Breast epithelium (tissue), 4 donors: ENCODE measurements at regions not wholly inside any gene's neighbourhood (a gene's known extent, or its start where the extent isn't known, plus 50 kb on each side); places are given as distances from the start of the nearest gene placed in this dataset.

ENCODE experiments used
- DNase-seq, 2 donors: peaks; one replicate each; pipeline ENCODE4 v3.0.0-alpha.2; 2019; ENCODE audit warnings: low spot score in 2 of 2
- H3K27ac ChIP-seq, 2 donors: fragments of 200-600 bp; sonication (generic) in 1 of 2; one replicate each; pipeline ENCODE4 v1.5.1; 2016 to 2019; ENCODE audit warnings: mild to moderate bottlenecking in 1 of 2
- H3K27me3 ChIP-seq, 2 donors: fragments of 200-600 bp; sonication (generic) in 1 of 2; one replicate each; pipeline versions ENCODE4 v1.5.1 to v1.6.0; 2017 to 2019; ENCODE audit warnings: control low read depth in 1 of 2, mild to moderate bottlenecking in 1 of 2
- H3K36me3 ChIP-seq: fragments of 200-600 bp; one replicate; pipeline ENCODE4 v1.5.1; 2019
- H3K4me1 ChIP-seq, 2 donors: fragments of 200-600 bp; sonication (generic); one replicate each; pipeline ENCODE4 v1.5.1; 2016 to 2019; ENCODE audit warnings: control low read depth in 1 of 2
- H3K4me3 ChIP-seq, 3 donors: fragments of 200-600 bp; sonication (generic); 1 replicate in 2 of 3; 2 replicates in 1 of 3; pipeline ENCODE4 v1.5.1; 2016 to 2019; ENCODE audit warnings: mild to moderate bottlenecking in 3 of 3, moderate library complexity in 2 of 3
- H3K9me3 ChIP-seq, 2 donors: fragments of 200-600 bp; sonication (generic) in 1 of 2; one replicate each; pipeline ENCODE4 v1.5.1; 2016 to 2019; ENCODE audit warnings: control low read depth in 1 of 2
- CTCF ChIP-seq, 3 donors: fragments of 450-650 bp; IDR thresholded peaks; one replicate each; pipeline ENCODE4 v1.5.1; 2016 to 2017; ENCODE audit warnings: antibody characterized with exemption in 3 of 3, mild to moderate bottlenecking in 3 of 3, moderate library complexity in 3 of 3
- POLR2A ChIP-seq: fragments of 450-650 bp; IDR thresholded peaks from one replicate; pipeline ENCODE4 v1.6.1; 2016; ENCODE audit warnings: antibody characterized with exemption, mild to moderate bottlenecking, moderate library complexity
- POLR2AphosphoS5 ChIP-seq, 3 donors: sonication (generic); formaldehyde crosslinking; IDR thresholded peaks; one replicate each; pipeline ENCODE4 v1.6.1; 2017; ENCODE audit warnings: antibody characterized with exemption in 3 of 3
- intact Hi-C: fragments of 100-400 bp; cut with DNase I; formaldehyde crosslinking; loops from one replicate; pipeline ENCODE4 v1.15.1; 2023; ENCODE audit warnings: low total_unique reads

- H3K9me3 ChIP-seq, result no peaks in the 10 kb centered on the region
- no peak overlapping the region for H3K27ac ChIP-seq
- TF ChIP-seq CTCF (IDR thresholded peaks at IDR 0.05) (no peak), POLR2A (no peak), POLR2AphosphoS5 (IDR thresholded peaks at IDR 0.05) (no peak)
- H3K4me1 ChIP-seq, result no peaks in the 10 kb centered on the region
- no peak for DNase-seq
- H3K27me3 ChIP-seq, result peaks cover 0 to 4% of the 10 kb centered on the region in 2 donors
- no peak overlapping the region for H3K4me3 ChIP-seq
- no peaks in the 10 kb centered on the region for H3K36me3 ChIP-seq
- intact Hi-C loops, result no loop called here
These were observed 587.5 kb upstream of the B3GAT1 start for GRCh38 chr11:134999590-134999989.

GRCh38 chr11:134997652-134998320 is 585.7 kb upstream of the B3GAT1 start:
- TF ChIP-seq POLR2AphosphoS5 (IDR thresholded peaks at IDR 0.05), result no peak
- no peak for TF ChIP-seq CTCF (IDR thresholded peaks at IDR 0.05)
- no peak for TF ChIP-seq POLR2A
- no peaks in the 10 kb centered on the region for H3K4me1 ChIP-seq
- H3K27me3 ChIP-seq, result no peaks in the 10 kb centered on the region
- no peaks in the 10 kb centered on the region for H3K9me3 ChIP-seq
- DNase-seq, result no peak
- H3K4me3 ChIP-seq, result no peak overlapping the region
- H3K27ac ChIP-seq, result no peak overlapping the region
- intact Hi-C loops, result no loop called here
- no peaks in the 10 kb centered on the region for H3K36me3 ChIP-seq

GRCh38 chr11:134995741-134996140 is 583.7 kb upstream of the B3GAT1 start:
- Histone ChIP-seq H3K27ac (no peak overlapping the region), H3K9me3 (no peaks in the 10 kb centered on the region), H3K4me1 (no peaks in the 10 kb centered on the region), H3K36me3 (no peaks in the 10 kb centered on the region), H3K4me3 (no peak overlapping the region), H3K27me3 (no peaks in the 10 kb centered on the region)
- no peak for DNase-seq
- intact Hi-C loops, result no loop called here
- TF ChIP-seq CTCF (IDR thresholded peaks at IDR 0.05) (no peak), POLR2A (no peak), POLR2AphosphoS5 (IDR thresholded peaks at IDR 0.05) (no peak)

- no peaks in the 10 kb centered on the region for H3K27me3 ChIP-seq
- H3K9me3 ChIP-seq, result no peaks in the 10 kb centered on the region
- no peak overlapping the region for H3K27ac ChIP-seq
These were observed 582.4 kb upstream of the B3GAT1 start for GRCh38 chr11:134994431-134994830.

More at GRCh38 chr11:134994431-134994830, 582.4 kb upstream of the B3GAT1 start:
- Histone ChIP-seq H3K4me1 (no peaks in the 10 kb centered on the region), H3K36me3 (no peaks in the 10 kb centered on the region), H3K4me3 (no peak overlapping the region)
- no peak for TF ChIP-seq CTCF (IDR thresholded peaks at IDR 0.05)
- TF ChIP-seq POLR2AphosphoS5 (IDR thresholded peaks at IDR 0.05), result no peak
- TF ChIP-seq POLR2A, result no peak
- DNase-seq, result no peak
- intact Hi-C loops, result no loop called here
